ENCODE measurements at regions not wholly inside any gene's neighbourhood (a gene's known extent, or its start where the extent isn't known, plus 50 kb on each side); places are given as distances from the start of the nearest gene placed in this dataset.

DNA sequence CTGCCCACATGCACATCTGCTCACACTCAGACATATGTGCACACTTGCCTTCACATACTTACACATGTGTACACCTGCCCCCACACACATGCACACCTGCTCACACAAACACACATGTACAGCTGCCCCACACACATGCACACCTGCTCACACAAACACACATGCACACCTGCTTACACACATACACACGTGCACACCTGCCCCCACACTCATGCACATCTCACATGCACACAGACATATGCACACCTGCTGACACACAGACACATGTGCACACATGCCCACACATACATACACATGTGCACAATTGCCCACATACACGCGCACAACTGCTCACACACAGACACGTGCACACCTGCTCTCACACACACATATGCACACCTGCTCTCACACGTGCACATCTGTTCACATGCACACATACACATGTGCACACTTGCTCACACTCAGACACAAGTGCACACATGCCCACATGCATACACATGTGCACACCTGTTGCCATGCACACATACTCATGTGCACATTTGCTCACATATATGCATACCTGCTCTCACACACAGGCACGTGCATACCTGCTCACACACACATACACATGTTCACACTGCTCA, 147.8 kb upstream of the FOXD4L5 start:
- no TSS peak for BruUV-seq (replicated peaks)

More for the DNA sequence above, 147.8 kb upstream of the FOXD4L5 start:
- Histone ChIP-seq H3K27me3 (ENCODE audit: control insufficient read depth in 1 of 2, insufficient read depth in 2 of 2, low read length in 2 of 2) (no peaks in the 10 kb centered on the region), H4K20me1 (ENCODE audit: insufficient read depth, low read length) (no peaks in the 10 kb centered on the region), H3K79me2 (ENCODE audit: insufficient read depth, low read length) (no peaks in the 10 kb centered on the region), H2AFZ (ENCODE audit: low read length) (no peak overlapping the region), H3K27ac (ENCODE audit: extremely low read length, insufficient read depth, low read length) (no peak overlapping the region), H3K4me1 (ENCODE audit: insufficient read depth, low read length) (no peaks in the 10 kb centered on the region), H3K4me3 (replicated peaks in 1 of 3; ENCODE audit: insufficient read depth in 1 of 3, low read depth in 2 of 3, low read length in 3 of 3) (no peak overlapping the region), H3K36me3 (replicated peaks in 1 of 2; ENCODE audit: control insufficient read depth in 1 of 2, insufficient read depth in 2 of 2, low read length in 2 of 2) (no peaks in the 10 kb centered on the region), H3K9ac (ENCODE audit: insufficient read depth, low read depth, low read length) (no peak overlapping the region), H3K9me3 (ENCODE audit: low read length) (no peaks in the 10 kb centered on the region), H3K4me2 (ENCODE audit: low read depth, low read length) (no peak overlapping the region)
- intact Hi-C loops (cut with micrococcal nuclease; ENCODE audit: unreplicated experiment) = no loop called here
- FAIRE-seq = no peak
- ChIA-PET CTCF (ENCODE audit: low intra/inter-chr PET ratio, low total read pairs) (no interaction called here), POLR2A (no interaction called here)
- TF ChIP-seq, protein P1, sequence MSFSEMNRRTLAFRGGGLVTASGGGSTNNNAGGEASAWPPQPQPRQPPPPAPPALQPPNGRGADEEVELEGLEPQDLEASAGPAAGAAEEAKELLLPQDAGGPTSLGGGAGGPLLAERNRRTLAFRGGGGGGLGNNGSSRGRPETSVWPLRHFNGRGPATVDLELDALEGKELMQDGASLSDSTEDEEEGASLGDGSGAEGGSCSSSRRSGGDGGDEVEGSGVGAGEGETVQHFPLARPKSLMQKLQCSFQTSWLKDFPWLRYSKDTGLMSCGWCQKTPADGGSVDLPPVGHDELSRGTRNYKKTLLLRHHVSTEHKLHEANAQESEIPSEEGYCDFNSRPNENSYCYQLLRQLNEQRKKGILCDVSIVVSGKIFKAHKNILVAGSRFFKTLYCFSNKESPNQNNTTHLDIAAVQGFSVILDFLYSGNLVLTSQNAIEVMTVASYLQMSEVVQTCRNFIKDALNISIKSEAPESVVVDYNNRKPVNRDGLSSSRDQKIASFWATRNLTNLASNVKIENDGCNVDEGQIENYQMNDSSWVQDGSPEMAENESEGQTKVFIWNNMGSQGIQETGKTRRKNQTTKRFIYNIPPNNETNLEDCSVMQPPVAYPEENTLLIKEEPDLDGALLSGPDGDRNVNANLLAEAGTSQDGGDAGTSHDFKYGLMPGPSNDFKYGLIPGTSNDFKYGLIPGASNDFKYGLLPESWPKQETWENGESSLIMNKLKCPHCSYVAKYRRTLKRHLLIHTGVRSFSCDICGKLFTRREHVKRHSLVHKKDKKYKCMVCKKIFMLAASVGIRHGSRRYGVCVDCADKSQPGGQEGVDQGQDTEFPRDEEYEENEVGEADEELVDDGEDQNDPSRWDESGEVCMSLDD (CRISPR knock-in tag; IDR thresholded peaks at IDR 0.05; ENCODE audit: borderline replicate concordance) = no peak
- TF ChIP-seq, protein P2, sequence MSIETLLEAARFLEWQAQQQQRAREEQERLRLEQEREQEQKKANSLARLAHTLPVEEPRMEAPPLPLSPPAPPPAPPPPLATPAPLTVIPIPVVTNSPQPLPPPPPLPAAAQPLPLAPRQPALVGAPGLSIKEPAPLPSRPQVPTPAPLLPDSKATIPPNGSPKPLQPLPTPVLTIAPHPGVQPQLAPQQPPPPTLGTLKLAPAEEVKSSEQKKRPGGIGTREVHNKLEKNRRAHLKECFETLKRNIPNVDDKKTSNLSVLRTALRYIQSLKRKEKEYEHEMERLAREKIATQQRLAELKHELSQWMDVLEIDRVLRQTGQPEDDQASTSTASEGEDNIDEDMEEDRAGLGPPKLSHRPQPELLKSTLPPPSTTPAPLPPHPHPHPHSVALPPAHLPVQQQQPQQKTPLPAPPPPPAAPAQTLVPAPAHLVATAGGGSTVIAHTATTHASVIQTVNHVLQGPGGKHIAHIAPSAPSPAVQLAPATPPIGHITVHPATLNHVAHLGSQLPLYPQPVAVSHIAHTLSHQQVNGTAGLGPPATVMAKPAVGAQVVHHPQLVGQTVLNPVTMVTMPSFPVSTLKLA (IDR thresholded peaks at IDR 0.05) = peak; percentile 98
- ATAC-seq = no peak
- in situ Hi-C loops (cut with HindIII; ENCODE audit: extremely low pct_ligation_motif_present, low pct_unique_long_range_greater_than_20kb) = no loop called here
- no peak for DNase-seq (ENCODE audit: low spot score)
- WGBS (ENCODE audit: low lambda C conversion rate) = 42% methylated on average over 6 of the region's 6 CpGs

Data from HepG2 (cell line).